Esophagus muscularis mucosa (tissue), 3 donors: ENCODE measurements at regions not wholly inside any gene's neighbourhood (a gene's known extent, or its start where the extent isn't known, plus 50 kb on each side); places are given as distances from the start of the nearest gene placed in this dataset.

Source experiments
- CTCF ChIP-seq, 3 experiments: fragments of 200-600 bp in 2 of 3; fragments of 450-650 bp in 1 of 3; sonication (generic) in 2 of 3; IDR thresholded peaks; one replicate each; pipeline ENCODE4 v1.5.1; 2017 to 2019; ENCODE audit warnings: antibody characterized with exemption in 3 of 3, mild to moderate bottlenecking in 2 of 3, moderate library complexity in 1 of 3
- POLR2A ChIP-seq: fragments of 450-650 bp; IDR thresholded peaks from one replicate; pipeline ENCODE4 v1.6.1; 2017; ENCODE audit warnings: antibody characterized with exemption, moderate library complexity, mild to moderate bottlenecking, low read depth

GRCh38 chr7:33762151-33762910 lies 143.0 kb upstream of the BMPER start:
- TF ChIP-seq CTCF (IDR thresholded peaks at IDR 0.05), result no peak
- TF ChIP-seq POLR2A, result no peak
